Right lobe of liver (tissue), 6 donors: ENCODE measurements at regions not wholly inside any gene's neighbourhood (a gene's known extent, or its start where the extent isn't known, plus 50 kb on each side); places are given as distances from the start of the nearest gene placed in this dataset.

ENCODE experiments used
- ATAC-seq, 4 donors: fragments of 200-7000 bp; cut with Tn5 transposase; one replicate each; pipeline ENCODE4 v1.9.1; 2020; ENCODE audit warnings: mild to moderate bottlenecking in 4 of 4, moderate library complexity in 4 of 4
- DNase-seq, 3 donors: peaks; one replicate each; pipeline ENCODE4 v3.0.0-alpha.2; 2020
- H3K27ac ChIP-seq, 3 donors: fragments of 200-600 bp; one replicate each; pipeline ENCODE4 v1.8.0; 2022
- H3K27me3 ChIP-seq, 2 donors: fragments of 200-600 bp; one replicate each; pipeline ENCODE4 v1.8.0; 2022
- H3K36me3 ChIP-seq, 4 donors: fragments of 200-600 bp; sonication (generic) in 1 of 4; one replicate each; pipeline versions ENCODE4 v1.5.1 to v1.8.0; 2017 to 2022; ENCODE audit warnings: control low read depth in 1 of 4
- H3K4me1 ChIP-seq, 4 donors: fragments of 200-600 bp; sonication (generic) in 1 of 4; one replicate each; pipeline versions ENCODE4 v1.5.1 to v1.8.0; 2017 to 2022; ENCODE audit warnings: control low read depth in 1 of 4
- H3K4me3 ChIP-seq, 3 donors: fragments of 200-600 bp; one replicate each; pipeline ENCODE4 v1.8.0; 2022
- H3K9me3 ChIP-seq, 4 donors: fragments of 200-600 bp; sonication (generic) in 1 of 4; one replicate each; pipeline versions ENCODE4 v1.5.1 to v1.8.0; 2017 to 2022; ENCODE audit warnings: control low read depth in 1 of 4
- POLR2A ChIP-seq: fragments of 450-650 bp; IDR thresholded peaks from one replicate; pipeline ENCODE4 v1.6.1; 2017; ENCODE audit warnings: antibody characterized with exemption, mild to moderate bottlenecking
- WGBS: methylation state at CpG from one replicate; pipeline ENCODE4 v1.1.6; 2018; ENCODE audit warnings: low coverage, low lambda C conversion rate; ENCODE audit not compliant: insufficient coverage; ENCODE audit errors: missing lambda C conversion rate; 5-methylcytosine and 5-hydroxymethylcytosine counted together
- intact Hi-C, 2 donors: fragments of 100-400 bp; cut with DNase I; formaldehyde crosslinking; loops; one replicate each; pipeline versions ENCODE4 v1.11.2 to v1.14.1; 2022
- TF ChIP-seq, protein P1 (sequence below), 4 donors: fragments of 200-600 bp in 3 of 4; fragments of 450-650 bp in 1 of 4; IDR thresholded peaks; one replicate each; pipeline versions ENCODE4 v1.5.1 to v1.8.0; 2016 to 2022; ENCODE audit warnings: antibody characterized with exemption in 4 of 4, mild to moderate bottlenecking in 2 of 4
- donor health status: DM: no; HTN: yes; CAD: no.
- donor health status: DM: no; HTN: no; CAD: no.
- donor health status: DM: no; HTN: no; CAD: no.
- donor health status: DM: no; HTN: yes; CAD: no.
- donor health status: DM: no; HTN: yes; CAD: no.

- no peaks in the 10 kb centered on the region for H3K27me3 ChIP-seq
- no peak overlapping the region for H3K4me3 ChIP-seq
- no peak overlapping the region for H3K27ac ChIP-seq
- WGBS: 72% methylated on average over 3 of the region's 3 CpGs
- H3K36me3 ChIP-seq: no peaks in the 10 kb centered on the region
- DNase-seq (no peak), ATAC-seq (no peak)
- intact Hi-C loops: no loop called here
- TF ChIP-seq, protein P1, sequence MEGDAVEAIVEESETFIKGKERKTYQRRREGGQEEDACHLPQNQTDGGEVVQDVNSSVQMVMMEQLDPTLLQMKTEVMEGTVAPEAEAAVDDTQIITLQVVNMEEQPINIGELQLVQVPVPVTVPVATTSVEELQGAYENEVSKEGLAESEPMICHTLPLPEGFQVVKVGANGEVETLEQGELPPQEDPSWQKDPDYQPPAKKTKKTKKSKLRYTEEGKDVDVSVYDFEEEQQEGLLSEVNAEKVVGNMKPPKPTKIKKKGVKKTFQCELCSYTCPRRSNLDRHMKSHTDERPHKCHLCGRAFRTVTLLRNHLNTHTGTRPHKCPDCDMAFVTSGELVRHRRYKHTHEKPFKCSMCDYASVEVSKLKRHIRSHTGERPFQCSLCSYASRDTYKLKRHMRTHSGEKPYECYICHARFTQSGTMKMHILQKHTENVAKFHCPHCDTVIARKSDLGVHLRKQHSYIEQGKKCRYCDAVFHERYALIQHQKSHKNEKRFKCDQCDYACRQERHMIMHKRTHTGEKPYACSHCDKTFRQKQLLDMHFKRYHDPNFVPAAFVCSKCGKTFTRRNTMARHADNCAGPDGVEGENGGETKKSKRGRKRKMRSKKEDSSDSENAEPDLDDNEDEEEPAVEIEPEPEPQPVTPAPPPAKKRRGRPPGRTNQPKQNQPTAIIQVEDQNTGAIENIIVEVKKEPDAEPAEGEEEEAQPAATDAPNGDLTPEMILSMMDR (IDR thresholded peaks at IDR 0.05): no peak
- TF ChIP-seq POLR2A: no peak
- H3K4me1 ChIP-seq: no peaks in the 10 kb centered on the region
- H3K9me3 ChIP-seq: no peaks in the 10 kb centered on the region
Observed at GRCh38 chr3:166223120-166223519, 385.9 kb upstream of the BCHE start.

DNA sequence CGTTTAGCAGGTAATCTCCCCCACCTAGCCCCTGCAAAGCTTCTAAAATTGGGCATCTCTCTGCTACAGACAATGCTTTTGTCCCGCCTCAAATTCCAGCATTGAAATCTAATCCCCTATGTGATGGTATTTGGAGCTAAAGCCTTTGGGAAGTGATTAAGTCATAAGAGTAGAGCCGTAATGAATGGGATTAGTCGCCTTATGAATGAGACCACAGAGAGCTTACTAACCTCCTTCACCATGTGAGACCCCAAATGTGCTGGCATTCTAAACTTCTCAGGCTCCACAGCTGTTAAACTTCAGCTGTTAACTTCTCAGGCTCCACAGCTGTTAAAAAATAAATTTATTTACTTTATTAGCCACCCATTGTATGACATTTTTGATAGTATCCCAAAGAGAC, 374.2 kb upstream of the BCHE start:
- H3K4me1 ChIP-seq: no peaks in the 10 kb centered on the region
- intact Hi-C loops: no loop called here
- ATAC-seq: no peak
- 65% methylated on average over 4 of the region's 4 CpGs for WGBS
- H3K27ac ChIP-seq: no peak overlapping the region
- no peaks in the 10 kb centered on the region for H3K27me3 ChIP-seq
- no peaks in the 10 kb centered on the region for H3K36me3 ChIP-seq
- DNase-seq: no peak
- H3K4me3 ChIP-seq: no peak overlapping the region
- no peaks in the 10 kb centered on the region for H3K9me3 ChIP-seq
- no peak for TF ChIP-seq POLR2A
- TF ChIP-seq, protein P1 (IDR thresholded peaks at IDR 0.05): no peak

GRCh38 chr3:166209701-166210100, 372.5 kb upstream of the BCHE start:
- intact Hi-C loops: no loop called here
- no peak overlapping the region for H3K4me3 ChIP-seq
- H3K27ac ChIP-seq: no peak overlapping the region
- TF ChIP-seq, protein P1 (IDR thresholded peaks at IDR 0.05): no peak
- TF ChIP-seq POLR2A: no peak
- no peaks in the 10 kb centered on the region for H3K36me3 ChIP-seq
- ATAC-seq (no peak), DNase-seq (no peak)
- no peaks in the 10 kb centered on the region for H3K4me1 ChIP-seq
- no peaks in the 10 kb centered on the region for H3K27me3 ChIP-seq
- H3K9me3 ChIP-seq: no peaks in the 10 kb centered on the region
- WGBS: 32% methylated on average over 1 of the region's 1 CpG

GRCh38 chr3:166205158-166205557, 367.9 kb upstream of the BCHE start:
- H3K4me1 ChIP-seq: no peaks in the 10 kb centered on the region
- no peak for TF ChIP-seq POLR2A
- TF ChIP-seq, protein P1 (IDR thresholded peaks at IDR 0.05): no peak
- no peaks in the 10 kb centered on the region for H3K36me3 ChIP-seq
- H3K9me3 ChIP-seq: no peaks in the 10 kb centered on the region
- no peak overlapping the region for H3K4me3 ChIP-seq
- ATAC-seq: no peak
- no peak overlapping the region for H3K27ac ChIP-seq
- no peak for DNase-seq
- H3K27me3 ChIP-seq: no peaks in the 10 kb centered on the region
- 43% methylated on average over 7 of the region's 7 CpGs for WGBS
- intact Hi-C loops: no loop called here

DNA sequence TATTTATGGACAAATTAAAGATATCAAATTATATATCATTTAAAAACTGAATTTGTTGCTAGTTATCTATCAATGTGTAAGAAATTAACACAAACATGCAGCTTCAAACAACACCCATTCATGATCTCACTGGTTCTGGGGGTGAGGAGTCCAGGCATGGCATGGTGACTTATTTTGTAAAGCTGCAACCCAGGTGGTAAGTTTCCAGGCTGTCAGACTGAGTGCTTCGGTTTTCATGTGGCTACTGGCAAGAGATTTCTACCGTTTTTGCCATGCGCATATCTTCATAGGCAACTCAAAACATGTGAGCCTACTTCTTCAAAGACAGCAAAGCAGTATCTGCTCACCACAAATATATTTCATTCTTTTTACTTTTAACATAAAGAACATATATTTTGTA, 364.3 kb upstream of the BCHE start:
- Histone ChIP-seq H3K27ac (no peak overlapping the region), H3K36me3 (no peaks in the 10 kb centered on the region), H3K4me1 (no peaks in the 10 kb centered on the region), H3K4me3 (no peak overlapping the region), H3K27me3 (no peaks in the 10 kb centered on the region), H3K9me3 (no peaks in the 10 kb centered on the region)
- no peak for DNase-seq
- ATAC-seq: no peak
- no peak for TF ChIP-seq POLR2A
- 63% methylated on average over 3 of the region's 3 CpGs for WGBS
- intact Hi-C loops: no loop called here
